Body of pancreas (tissue), 4 donors: ENCODE measurements at regions not wholly inside any gene's neighbourhood (a gene's known extent, or its start where the extent isn't known, plus 50 kb on each side); places are given as distances from the start of the nearest gene placed in this dataset.

Source experiments
- ATAC-seq: fragments of 150-250 bp; one replicate; pipeline ENCODE4 v1.9.1; 2016
- DNase-seq, 4 donors: peaks; one replicate each; pipeline ENCODE4 v3.0.0-alpha.2; 2019
- H3K27ac ChIP-seq, 4 donors: fragments of 200-600 bp; sonication (generic); 1 replicate in 3 of 4; 2 replicates in 1 of 4; pipeline versions ENCODE4 v1.5.1 to v1.6.1; 2016 to 2019; ENCODE audit warnings: mild to moderate bottlenecking in 1 of 4, mixed read lengths in 1 of 4, moderate library complexity in 1 of 4
- H3K27me3 ChIP-seq, 2 donors: fragments of 200-600 bp; sonication (generic); one replicate each; pipeline ENCODE4 v1.6.0; 2016; ENCODE audit warnings: mild to moderate bottlenecking in 1 of 2
- H3K36me3 ChIP-seq, 2 donors: fragments of 200-600 bp; sonication (generic); replicated peaks in 1 of 2; 2 replicates each; pipeline ENCODE4 v1.5.1; 2016; ENCODE audit warnings: low read depth in 2 of 2; ENCODE audit not compliant: insufficient read depth in 1 of 2
- H3K4me1 ChIP-seq: fragments of 200-600 bp; sonication (generic); one replicate; pipeline ENCODE4 v1.6.0; 2016
- H3K4me3 ChIP-seq, 2 donors: fragments of 200-600 bp; sonication (generic); 1 replicate in 1 of 2; 2 replicates in 1 of 2; pipeline ENCODE4 v1.5.1; 2016 to 2019
- H3K9me3 ChIP-seq, 3 donors: fragments of 200-600 bp; sonication (generic); 1 replicate in 2 of 3; 2 replicates in 1 of 3; pipeline ENCODE4 v1.5.1; 2016
- POLR2A ChIP-seq, 3 donors: fragments of 450-650 bp; IDR thresholded peaks; one replicate each; pipeline ENCODE4 v1.6.1; 2016; ENCODE audit warnings: antibody characterized with exemption in 3 of 3, mild to moderate bottlenecking in 2 of 3
- WGBS, 2 donors: methylation state at CpG; one replicate each; pipeline ENCODE4 v1.1.5; 2017; 5-methylcytosine and 5-hydroxymethylcytosine counted together
- intact Hi-C: fragments of 100-400 bp; cut with DNase I; formaldehyde crosslinking; loops from one replicate; pipeline ENCODE4 v1.15.1; 2023
- TF ChIP-seq, protein P1 (sequence below), 7 experiments: fragments of 450-650 bp in 4 of 7; fragments of 200-600 bp in 3 of 7; sonication (generic) in 3 of 7; IDR thresholded peaks; one replicate each; pipeline ENCODE4 v1.5.1; 2016 to 2019; ENCODE audit warnings: antibody characterized with exemption in 7 of 7

DNA sequence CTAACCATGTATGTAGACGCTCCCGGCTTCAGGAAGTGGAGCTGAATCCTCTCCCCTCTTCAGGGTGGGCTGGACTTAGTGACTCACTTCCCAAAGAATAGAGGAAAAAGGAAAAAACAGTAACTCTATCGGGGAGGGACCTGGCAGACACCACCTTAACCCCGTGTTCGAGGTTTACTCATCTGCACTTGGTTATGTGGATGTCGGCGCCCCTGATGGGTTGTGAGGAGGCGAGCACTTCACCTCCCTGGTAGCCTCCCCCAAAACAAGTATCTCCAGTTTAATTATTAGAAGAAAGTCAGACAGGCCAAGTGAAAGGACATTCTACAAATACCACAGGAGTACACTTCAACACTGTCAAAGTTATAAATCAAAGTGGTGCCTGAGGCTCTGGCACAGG, 559.7 kb downstream of the TCERG1L start:
- Histone ChIP-seq H3K27ac (no peak overlapping the region), H3K4me3 (no peak overlapping the region), H3K36me3 (no peaks in the 10 kb centered on the region), H3K4me1 (no peaks in the 10 kb centered on the region), H3K9me3 (no peaks in the 10 kb centered on the region), H3K27me3 (no peaks in the 10 kb centered on the region)
- TF ChIP-seq, protein P1, sequence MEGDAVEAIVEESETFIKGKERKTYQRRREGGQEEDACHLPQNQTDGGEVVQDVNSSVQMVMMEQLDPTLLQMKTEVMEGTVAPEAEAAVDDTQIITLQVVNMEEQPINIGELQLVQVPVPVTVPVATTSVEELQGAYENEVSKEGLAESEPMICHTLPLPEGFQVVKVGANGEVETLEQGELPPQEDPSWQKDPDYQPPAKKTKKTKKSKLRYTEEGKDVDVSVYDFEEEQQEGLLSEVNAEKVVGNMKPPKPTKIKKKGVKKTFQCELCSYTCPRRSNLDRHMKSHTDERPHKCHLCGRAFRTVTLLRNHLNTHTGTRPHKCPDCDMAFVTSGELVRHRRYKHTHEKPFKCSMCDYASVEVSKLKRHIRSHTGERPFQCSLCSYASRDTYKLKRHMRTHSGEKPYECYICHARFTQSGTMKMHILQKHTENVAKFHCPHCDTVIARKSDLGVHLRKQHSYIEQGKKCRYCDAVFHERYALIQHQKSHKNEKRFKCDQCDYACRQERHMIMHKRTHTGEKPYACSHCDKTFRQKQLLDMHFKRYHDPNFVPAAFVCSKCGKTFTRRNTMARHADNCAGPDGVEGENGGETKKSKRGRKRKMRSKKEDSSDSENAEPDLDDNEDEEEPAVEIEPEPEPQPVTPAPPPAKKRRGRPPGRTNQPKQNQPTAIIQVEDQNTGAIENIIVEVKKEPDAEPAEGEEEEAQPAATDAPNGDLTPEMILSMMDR (IDR thresholded peaks at IDR 0.05): no peak
- no peak for TF ChIP-seq POLR2A (IDR thresholded peaks at IDR 0.05)
- no peak for ATAC-seq
- no peak for DNase-seq
- 61 to 64% methylated on average over 8 of the region's 8 CpGs for WGBS, 2 donors
- intact Hi-C loops: no loop called here

DNA sequence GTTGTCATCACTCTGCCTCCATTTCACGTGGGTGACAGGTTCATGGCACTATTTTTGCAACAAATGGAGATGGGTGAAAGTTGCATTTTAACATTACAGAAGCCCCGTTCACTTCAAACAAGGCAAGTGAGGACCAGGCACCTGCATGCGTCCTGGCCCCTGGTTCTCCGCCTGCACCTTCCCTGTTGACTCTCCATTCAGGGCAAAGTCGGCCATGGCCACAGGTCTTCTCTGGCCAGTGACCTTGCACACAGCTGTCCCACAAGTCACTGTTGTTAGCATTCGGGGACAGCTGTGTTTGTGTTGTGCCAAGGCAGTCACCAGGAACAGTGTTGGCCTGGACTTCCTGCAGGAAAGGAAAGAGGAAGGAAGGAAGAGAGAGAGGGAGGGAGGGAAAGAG, 554.9 kb downstream of the TCERG1L start:
- intact Hi-C loops: no loop called here
- no peaks in the 10 kb centered on the region for H3K36me3 ChIP-seq
- no peaks in the 10 kb centered on the region for H3K4me1 ChIP-seq
- H3K27ac ChIP-seq: no peak overlapping the region
- H3K4me3 ChIP-seq: no peak overlapping the region
- H3K27me3 ChIP-seq: no peaks in the 10 kb centered on the region
- TF ChIP-seq, protein P1 (IDR thresholded peaks at IDR 0.05): no peak
- TF ChIP-seq POLR2A (IDR thresholded peaks at IDR 0.05): no peak
- H3K9me3 ChIP-seq: no peaks in the 10 kb centered on the region
- ATAC-seq: no peak
- DNase-seq: peak in 1 of 4 donors; percentile 4
- 59 to 61% methylated on average over 6 of the region's 6 CpGs for WGBS, 2 donors

DNA sequence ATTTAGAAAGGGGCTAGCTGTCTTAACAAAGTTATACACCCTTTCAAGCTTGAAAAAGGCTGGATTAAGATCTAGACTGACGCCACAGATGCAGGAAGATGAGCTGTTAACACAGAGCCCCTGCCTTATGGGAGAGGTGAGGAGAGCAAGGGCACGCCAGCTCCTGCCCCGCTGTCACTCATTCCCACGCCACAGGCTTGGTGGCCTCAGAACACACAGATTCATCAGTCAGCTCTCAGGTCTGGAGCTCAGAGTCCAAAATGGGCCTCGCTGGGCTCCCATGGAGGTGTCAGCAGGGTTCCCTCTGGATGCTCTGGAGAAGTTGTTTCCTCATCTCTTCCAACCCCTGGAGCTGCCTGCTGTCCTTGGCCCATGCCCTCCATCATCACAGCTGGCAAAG, 554.2 kb downstream of the TCERG1L start:
- Histone ChIP-seq H3K4me1 (no peaks in the 10 kb centered on the region), H3K27ac (no peak overlapping the region), H3K27me3 (no peaks in the 10 kb centered on the region), H3K36me3 (no peaks in the 10 kb centered on the region), H3K4me3 (no peak overlapping the region), H3K9me3 (no peaks in the 10 kb centered on the region)
- 75% methylated on average over 5 of the region's 5 CpGs for WGBS, 2 donors
- intact Hi-C loops: no loop called here
- ATAC-seq (no peak), DNase-seq (peak in 1 of 4 donors; percentile 0)
- TF ChIP-seq, protein P1 (IDR thresholded peaks at IDR 0.05): no peak
- TF ChIP-seq POLR2A (IDR thresholded peaks at IDR 0.05): no peak

DNA sequence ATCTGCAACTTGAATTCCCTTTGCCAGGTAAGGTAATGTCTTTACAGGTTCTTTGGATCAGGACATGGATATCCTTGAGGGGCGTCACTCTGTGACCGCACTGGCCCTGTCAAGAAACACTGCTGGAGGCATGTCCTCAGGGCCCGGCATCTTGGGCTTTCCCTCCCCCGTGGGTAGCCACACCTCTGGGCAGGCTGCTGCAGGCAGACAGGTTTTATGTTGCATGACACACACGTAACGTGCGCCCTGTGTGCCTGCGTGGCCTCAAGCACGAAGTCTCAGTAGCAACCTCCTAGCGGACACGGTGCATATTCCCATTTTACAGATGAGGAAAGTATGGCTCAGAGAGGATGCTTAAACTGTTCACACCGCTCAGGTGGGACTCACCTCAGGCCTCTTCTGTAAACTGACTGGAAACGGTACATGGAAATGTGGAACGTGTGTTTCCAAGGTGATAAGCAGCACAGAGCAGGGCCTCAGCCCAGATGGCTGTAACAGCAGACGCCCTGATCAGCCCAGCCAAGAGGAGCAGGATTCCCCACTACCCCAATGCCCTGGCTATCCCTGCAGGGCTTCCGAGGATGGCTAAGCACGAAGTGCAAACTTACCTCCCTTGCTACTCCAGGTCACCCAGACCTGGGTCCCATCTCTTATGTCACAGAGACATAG, 553.6 kb downstream of the TCERG1L start:
- no peak for ATAC-seq
- peak in 1 of 4 donors; percentile 8 for DNase-seq
- Histone ChIP-seq H3K4me3 (no peak overlapping the region), H3K4me1 (no peaks in the 10 kb centered on the region), H3K27ac (no peak overlapping the region), H3K9me3 (no peaks in the 10 kb centered on the region), H3K36me3 (no peaks in the 10 kb centered on the region), H3K27me3 (no peaks in the 10 kb centered on the region)
- intact Hi-C loops: no loop called here
- TF ChIP-seq POLR2A (IDR thresholded peaks at IDR 0.05): no peak
- TF ChIP-seq, protein P1 (IDR thresholded peaks at IDR 0.05): no peak
- WGBS, 2 donors: 72 to 73% methylated on average over 13 to 16 of the region's 17 CpGs

DNA sequence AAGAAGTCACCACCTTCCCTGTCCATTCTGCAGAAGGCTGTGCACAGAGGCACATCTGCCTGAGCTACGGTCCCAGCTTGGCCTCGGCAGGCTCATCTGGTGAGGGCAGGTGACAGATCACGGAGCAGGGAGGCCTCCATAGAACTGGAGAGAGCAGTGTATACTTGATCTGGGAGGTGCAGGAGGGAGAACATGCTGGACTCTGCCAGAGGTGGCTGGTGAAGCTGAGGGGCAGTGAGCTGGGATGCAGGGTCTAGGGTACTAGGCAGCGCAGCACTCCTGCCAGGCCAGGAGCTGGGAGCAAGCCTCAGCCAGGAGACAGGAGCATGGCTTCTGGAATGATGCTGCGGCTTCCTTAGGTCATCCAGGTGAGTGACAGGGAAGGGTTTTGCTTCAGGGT, 553.0 kb downstream of the TCERG1L start:
- no peak overlapping the region for H3K27ac ChIP-seq
- no peak overlapping the region for H3K4me3 ChIP-seq
- H3K27me3 ChIP-seq: no peaks in the 10 kb centered on the region
- H3K9me3 ChIP-seq: no peaks in the 10 kb centered on the region
- intact Hi-C loops: no loop called here
- H3K4me1 ChIP-seq: no peaks in the 10 kb centered on the region
- H3K36me3 ChIP-seq: no peaks in the 10 kb centered on the region
- no peak for TF ChIP-seq POLR2A (IDR thresholded peaks at IDR 0.05)
- TF ChIP-seq, protein P1 (IDR thresholded peaks at IDR 0.05): no peak
- ATAC-seq (no peak), DNase-seq (peak in 1 of 4 donors; percentile 1)
- whole genome bisulfite sequencing, 2 donors: 63 to 74% methylated on average over 5 of the region's 5 CpGs
